HS-27A (cell line): ENCODE measurements at regions not wholly inside any gene's neighbourhood (a gene's known extent, or its start where the extent isn't known, plus 50 kb on each side); places are given as distances from the start of the nearest gene placed in this dataset.
"Not testable (repeated sequence)": the region's sequence is repeated elsewhere in the genome, so short reads cannot be mapped to it uniquely, and the experiment has no call there.

Experiments used
- DNase-seq: peaks from one replicate; pipeline ENCODE4 v3.0.0-alpha.2; 2012; ENCODE audit warnings: low read depth, missing footprints

GRCh38 chr3:184440151-184440550 lies 60.3 kb downstream of the CHRD start:
- no peak for DNase-seq

GRCh38 chr3:184441202-184441900 lies 61.5 kb downstream of the CHRD start:
- DNase-seq, result no peak

- no peak for DNase-seq
Measured at GRCh38 chr3:184443364-184443763, 63.5 kb downstream of the CHRD start.

DNA sequence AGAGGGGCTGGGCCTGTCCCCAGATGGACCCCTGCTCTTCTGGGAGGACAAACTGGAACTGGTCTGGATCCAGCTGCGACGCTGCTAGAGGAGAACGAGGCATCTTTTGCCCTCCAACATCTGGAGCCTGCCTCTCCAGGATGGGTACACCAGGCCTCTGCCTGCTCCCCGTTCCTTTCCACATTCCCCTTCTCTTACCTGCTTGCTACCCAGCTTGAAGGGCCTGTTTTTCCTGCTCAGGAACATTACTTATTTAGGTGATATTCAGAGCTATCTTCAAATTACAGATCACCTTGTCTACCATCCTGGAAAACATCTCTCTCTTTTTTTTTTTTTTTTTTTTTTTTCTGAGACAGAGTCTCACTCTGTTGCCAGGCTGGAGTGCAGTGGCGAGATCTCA lies 64.0 kb downstream of the CHRD start:
- no peak for DNase-seq

DNA sequence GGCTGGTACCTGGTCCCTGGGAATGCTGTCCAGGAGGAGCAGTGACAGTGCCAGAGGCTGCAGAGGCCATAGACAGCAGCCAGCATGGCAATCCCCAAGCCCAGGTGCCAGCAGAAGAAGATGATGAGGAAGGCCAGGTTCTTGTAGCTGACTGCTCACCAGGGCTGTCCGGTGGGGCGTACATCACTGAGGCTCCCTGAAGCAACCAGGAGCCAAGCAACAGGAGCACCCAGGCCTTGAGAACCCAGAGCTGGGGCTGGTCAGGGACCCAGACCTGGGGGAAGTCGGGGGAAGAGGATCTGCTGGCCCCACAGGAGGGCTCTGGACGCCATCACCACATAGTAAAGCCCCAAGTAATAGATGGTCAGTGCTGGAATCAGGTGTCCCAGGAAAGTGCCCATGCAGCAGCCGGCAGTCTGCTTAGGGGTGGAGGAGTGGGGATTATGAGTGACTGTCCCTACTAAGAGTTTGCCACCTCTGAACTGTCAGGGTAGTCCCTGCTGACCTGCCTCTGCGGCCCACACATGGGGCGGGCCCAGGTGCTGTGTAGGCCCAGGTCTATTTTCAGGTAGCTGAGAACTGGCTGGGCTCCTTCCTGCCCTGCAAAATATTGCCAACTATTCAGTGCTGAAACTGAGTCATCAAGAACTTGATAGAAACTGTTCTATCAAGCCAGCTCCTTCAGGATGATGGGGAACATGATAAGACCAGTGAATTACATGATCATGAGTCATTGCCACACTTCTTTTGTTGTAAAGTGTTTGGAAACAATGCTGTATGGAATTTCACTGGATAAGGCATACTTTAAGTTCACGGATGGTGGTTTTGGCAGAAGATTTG lies 68.7 kb downstream of the CHRD start:
- DNase-seq, result peak; percentile 50

GRCh38 chr3:184449161-184449515 lies 69.3 kb downstream of the CHRD start:
- no peak for DNase-seq

DNA sequence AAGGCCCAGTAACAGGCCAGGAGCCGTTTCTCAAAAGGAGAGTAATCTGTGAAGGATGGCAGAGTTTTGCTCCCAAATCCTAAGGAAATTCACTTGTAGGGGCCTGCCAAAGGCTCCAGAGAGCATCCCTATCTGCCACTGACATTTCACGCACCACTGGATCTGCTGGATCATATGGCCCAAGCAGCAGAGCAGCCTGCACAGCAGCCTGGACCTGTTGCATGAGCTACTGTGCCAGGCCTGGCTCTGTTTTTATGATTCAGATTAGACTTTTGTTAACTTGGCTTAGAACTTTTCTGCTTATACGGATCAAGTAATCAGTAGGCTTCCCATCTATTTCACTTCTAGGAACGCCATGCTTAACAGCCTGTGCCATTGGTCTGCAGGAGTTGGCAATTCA lies 70.7 kb downstream of the CHRD start:
- no peak for DNase-seq

DNA sequence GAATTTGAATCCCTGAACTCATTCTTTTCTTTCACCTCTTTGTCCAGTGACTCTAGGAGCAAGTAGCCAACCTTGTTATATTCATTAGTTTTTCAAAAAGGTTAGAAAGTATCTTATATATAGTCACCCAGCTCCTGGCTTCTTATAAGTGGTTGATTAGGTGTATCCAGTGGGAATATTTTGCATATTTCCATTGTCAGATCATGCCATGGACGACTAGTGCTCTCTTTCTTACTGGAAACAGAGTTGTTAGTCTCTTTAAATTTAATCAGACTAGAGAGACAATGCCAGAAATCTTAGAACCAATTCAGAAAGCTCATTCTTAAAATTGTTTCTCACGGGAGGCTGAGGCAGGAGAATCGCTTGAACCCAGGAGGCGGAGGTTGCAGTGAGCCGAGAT lies 73.4 kb downstream of the CHRD start:
- DNase-seq, result no peak

- DNase-seq, result no peak
Measured at GRCh38 chr3:184455991-184456390, 76.1 kb downstream of the CHRD start.

GRCh38 chr3:184456476-184456875 lies 76.6 kb downstream of the CHRD start:
- no peak for DNase-seq

DNA sequence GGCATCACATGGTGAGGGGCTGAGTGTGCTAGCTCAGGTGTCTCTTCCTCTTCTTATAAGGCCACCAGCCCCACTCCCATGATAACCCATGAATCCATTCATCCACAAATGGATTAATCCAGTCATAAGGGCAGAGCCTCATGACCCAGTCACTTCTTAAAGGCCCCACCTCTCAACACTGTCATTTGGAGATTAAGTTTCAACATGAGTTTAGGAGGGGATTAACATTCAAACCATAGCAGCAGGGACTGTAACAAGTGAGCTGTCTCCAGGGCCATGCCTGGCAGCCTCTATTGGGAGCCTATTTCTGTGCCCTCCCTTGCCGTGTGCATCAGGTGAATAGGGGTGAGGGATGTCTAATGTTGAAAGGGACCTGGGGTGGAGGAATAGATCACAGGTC lies 77.5 kb downstream of the CHRD start:
- no peak for DNase-seq

GRCh38 chr3:184457784-184458377 lies 78.0 kb downstream of the CHRD start:
- DNase-seq, result not testable (repeated sequence)

- DNase-seq, result peak; percentile 20
Measured at GRCh38 chr3:184459355-184459754, 79.5 kb downstream of the CHRD start.

- DNase-seq, result no peak
Measured at GRCh38 chr3:184460276-184460675, 80.4 kb downstream of the CHRD start.

DNA sequence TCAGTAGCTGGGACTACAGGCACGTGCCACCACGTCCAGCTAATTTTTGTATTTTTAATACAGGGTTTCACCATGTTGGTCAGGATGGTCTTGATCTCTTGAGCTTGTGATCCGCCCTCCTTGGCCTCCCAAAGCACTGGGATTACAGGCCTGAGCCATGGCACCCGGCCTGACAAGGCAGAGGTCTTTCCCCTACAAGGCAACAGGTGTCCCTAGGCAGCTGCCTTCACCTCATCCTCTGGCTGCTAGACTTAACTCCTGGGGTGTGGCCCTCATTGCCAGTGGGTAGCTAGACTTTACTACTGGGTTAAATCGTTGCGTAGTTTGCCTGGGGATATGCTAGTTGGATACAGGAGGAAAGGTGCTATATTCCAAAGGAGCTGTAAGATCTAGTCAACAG lies 81.4 kb downstream of the CHRD start:
- no peak for DNase-seq

- no peak for DNase-seq
Measured at GRCh38 chr3:184465883-184466412, 86.1 kb downstream of the CHRD start.

- no peak for DNase-seq
Measured at GRCh38 chr3:184466413-184466960, 86.6 kb downstream of the CHRD start.

DNA sequence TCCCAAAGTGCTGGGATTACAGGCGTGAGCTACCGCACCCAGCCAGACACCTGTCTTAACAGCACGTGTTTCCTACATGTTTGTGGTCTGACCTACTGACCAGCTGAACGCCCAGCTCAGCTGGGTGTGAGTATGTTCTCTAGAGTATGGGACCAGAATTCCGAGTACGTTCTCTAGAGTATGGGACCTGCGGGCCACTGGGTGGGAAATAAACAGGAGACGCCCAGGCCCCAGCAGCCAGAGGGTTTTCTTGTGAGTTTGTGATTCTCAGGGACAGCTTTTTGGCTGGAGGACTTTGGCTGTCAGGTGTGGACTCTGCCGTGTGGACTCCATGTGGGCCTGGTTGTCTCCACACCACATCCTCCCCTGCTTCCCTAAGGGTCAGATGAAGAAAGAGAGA lies 87.3 kb downstream of the CHRD start:
- DNase-seq, result no peak

GRCh38 chr3:184470551-184470950 lies 90.7 kb downstream of the CHRD start:
- no peak for DNase-seq

DNA sequence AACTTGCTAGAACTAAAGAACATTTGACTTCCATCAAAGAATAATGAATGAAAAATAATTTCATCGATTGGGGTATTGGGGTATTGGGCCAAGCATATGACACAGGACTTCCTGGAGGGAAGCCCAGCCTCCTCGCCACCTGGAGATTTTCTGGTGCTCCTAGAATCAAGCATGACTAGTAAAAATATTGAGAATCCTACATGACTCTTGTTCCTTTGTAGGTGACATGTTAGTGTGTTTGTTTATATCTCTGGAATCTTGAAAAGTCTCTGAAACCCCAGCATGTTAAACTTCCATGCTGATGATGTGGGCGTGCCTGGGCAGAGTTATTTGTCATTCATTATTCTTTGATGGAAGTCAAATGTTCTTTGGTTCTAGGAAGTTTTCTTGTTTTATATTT lies 90.1 kb upstream of the EPHB3 start:
- DNase-seq, result no peak

DNA sequence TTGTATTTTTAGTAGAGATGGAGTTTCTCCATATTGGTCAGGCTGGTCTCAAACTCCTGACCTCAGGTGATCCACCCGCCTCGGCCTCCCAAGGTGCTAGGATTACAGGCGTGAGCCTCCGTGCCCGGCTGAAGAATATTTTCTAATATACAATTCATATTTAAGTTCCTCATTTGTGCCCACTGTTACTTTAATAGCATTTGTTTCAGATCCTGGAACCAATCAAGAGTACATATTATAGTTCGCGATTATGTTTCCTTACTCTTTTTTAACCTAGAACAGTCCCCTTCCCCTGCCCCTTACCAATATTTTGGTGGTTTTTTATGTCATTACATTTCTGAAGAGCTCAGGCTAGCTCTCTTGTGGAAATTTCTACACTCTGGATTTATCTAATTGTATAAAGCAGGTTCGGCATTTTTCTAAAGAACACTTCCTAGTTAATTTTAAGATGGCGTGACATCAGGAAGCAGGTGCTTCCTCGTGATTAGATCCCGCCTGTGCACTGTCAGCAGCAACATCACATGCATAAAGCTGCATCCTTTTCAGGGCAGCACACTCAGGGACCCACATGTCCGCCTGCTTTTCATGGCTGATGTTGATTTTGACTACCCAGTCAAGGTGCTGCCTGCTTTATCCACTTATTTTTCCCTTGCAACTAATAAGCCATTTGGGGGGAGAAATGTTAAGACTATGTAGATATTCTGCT lies 88.7 kb upstream of the EPHB3 start:
- no peak for DNase-seq

- DNase-seq, result no peak
Measured at GRCh38 chr3:184474897-184475296, 86.7 kb upstream of the EPHB3 start.
